GM12865 (cell line): ENCODE measurements at regions not wholly inside any gene's neighbourhood (a gene's known extent, or its start where the extent isn't known, plus 50 kb on each side); places are given as distances from the start of the nearest gene placed in this dataset.

Experiments used
- DNase-seq: peaks from one replicate; pipeline ENCODE4 v3.0.0; 2010; ENCODE audit warnings: low read depth
- H3K4me3 ChIP-seq: 2 replicates; pipeline ENCODE4 v1.5.1; 2011; ENCODE audit warnings: mild to moderate bottlenecking, low read depth, low read length, control low read depth
- TF ChIP-seq, protein P1 (sequence below): IDR thresholded peaks from 2 replicates; pipeline ENCODE4 v1.5.1; 2011; ENCODE audit warnings: low read length, control low read depth, low read depth, inconsistent platforms; ENCODE audit not compliant: insufficient read depth; ENCODE audit errors: missing control alignments

- no peak overlapping the region for H3K4me3 ChIP-seq
- DNase-seq, result no peak
- TF ChIP-seq, protein P1, sequence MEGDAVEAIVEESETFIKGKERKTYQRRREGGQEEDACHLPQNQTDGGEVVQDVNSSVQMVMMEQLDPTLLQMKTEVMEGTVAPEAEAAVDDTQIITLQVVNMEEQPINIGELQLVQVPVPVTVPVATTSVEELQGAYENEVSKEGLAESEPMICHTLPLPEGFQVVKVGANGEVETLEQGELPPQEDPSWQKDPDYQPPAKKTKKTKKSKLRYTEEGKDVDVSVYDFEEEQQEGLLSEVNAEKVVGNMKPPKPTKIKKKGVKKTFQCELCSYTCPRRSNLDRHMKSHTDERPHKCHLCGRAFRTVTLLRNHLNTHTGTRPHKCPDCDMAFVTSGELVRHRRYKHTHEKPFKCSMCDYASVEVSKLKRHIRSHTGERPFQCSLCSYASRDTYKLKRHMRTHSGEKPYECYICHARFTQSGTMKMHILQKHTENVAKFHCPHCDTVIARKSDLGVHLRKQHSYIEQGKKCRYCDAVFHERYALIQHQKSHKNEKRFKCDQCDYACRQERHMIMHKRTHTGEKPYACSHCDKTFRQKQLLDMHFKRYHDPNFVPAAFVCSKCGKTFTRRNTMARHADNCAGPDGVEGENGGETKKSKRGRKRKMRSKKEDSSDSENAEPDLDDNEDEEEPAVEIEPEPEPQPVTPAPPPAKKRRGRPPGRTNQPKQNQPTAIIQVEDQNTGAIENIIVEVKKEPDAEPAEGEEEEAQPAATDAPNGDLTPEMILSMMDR, result no peak
These were observed 459.4 kb upstream of the HNRNPA3 start for GRCh38 chr2:176753205-176753604.

DNA sequence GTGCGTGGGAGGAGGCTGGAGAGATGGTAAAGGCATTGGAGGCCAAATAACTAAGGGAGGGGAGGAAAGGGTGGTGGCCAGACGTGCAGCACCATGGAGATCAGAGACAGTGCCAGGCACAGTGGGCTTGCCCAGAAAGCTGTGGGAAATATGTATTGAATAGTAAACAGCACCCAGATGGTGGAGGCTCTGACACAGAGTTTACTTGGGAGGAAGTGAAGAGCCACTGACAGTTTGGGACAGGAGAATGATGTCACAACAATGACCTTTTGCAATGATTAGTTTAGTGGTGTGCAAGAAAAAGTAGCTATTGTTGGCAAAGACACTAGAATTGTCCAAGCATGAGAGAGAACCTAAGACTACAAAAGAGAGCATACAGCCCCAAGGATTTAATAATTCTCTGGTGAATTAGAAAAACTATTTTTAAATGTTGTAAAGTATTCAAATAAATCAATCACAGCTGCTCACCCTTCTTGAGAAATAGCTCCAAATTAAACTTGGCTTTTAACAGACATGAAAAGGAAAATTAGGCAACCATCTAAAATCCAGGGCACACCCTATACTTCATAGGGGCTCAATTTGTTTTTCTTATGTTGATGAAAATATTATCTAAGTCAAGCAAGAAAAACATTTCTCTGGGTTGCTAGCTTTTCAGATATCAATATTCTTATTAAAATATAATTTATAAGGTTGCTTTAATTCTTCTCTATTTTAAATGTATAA, 458.7 kb upstream of the HNRNPA3 start:
- H3K4me3 ChIP-seq, result no peak overlapping the region
- TF ChIP-seq, protein P1, result no peak
- no peak for DNase-seq

GRCh38 chr2:176755537-176756135, 457.0 kb upstream of the HNRNPA3 start:
- no peak overlapping the region for H3K4me3 ChIP-seq
- TF ChIP-seq, protein P1, result no peak
- DNase-seq, result no peak

DNA sequence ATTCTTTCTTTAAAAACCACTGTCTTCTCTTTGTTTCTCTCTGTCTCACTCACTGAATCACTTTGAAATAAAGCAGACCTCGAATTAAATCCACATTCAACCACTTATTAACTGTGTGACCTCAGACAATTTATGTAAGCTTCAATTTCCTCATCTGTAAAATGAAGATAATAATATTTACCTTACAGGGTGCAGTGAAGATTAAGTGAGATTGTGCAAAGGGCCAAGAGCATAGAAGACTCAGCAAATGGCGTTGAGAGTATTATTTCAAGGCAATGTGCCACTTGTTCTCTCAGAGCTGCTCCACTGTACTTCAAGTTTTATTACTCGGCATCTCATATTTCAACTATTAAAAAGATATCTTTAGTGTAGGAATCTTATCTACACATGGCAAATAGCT, 454.2 kb upstream of the HNRNPA3 start:
- no peak overlapping the region for H3K4me3 ChIP-seq
- TF ChIP-seq, protein P1, result no peak
- DNase-seq, result no peak

DNA sequence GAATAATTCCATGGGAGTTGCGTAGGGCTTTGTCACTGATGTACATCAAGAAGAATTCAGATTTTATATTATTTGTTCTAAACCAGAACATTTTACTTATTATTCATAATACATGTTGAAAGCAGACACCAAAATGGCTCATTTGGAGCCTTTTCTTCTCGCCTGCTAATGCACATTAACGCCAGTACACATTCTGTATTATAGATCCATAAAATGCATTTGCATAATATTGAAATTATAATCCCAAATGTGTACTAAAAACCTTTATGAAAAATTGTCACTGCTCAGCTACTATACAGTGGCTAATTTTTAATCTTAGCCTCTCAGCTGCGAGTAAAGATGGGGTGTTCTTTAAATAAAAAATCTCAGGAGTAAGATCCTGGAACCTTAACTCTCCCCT, 452.2 kb upstream of the HNRNPA3 start:
- TF ChIP-seq, protein P1, result no peak
- DNase-seq, result no peak
- no peak overlapping the region for H3K4me3 ChIP-seq

GRCh38 chr2:176763130-176763529, 449.5 kb upstream of the HNRNPA3 start:
- TF ChIP-seq, protein P1, result no peak
- no peak for DNase-seq
- H3K4me3 ChIP-seq, result no peak overlapping the region

DNA sequence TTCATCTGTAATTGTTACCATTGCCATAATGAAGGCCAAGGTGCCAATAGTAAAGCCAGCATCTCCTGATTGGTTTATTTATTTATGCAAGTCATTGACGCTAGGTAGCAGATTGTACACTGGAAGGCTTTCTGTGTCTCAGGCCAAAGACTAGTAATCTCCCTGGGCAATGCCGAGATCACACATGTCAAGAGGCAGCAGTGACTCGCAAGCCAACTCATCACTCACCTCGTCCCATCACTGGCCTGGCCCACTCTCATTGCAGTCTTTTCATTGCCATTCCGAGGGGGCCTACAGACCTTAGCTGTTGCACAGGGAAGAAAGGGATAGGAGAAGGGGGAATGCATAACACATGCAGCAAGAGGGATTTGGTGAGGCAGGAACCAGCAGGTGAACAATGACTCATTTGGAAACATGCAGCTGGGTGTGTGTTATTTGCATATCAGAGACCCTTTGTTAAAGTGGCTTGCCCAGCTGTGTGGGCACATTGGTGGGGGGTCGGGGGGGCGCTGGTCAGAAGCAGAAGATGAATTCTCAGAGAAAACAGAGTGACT, 448.7 kb upstream of the HNRNPA3 start:
- H3K4me3 ChIP-seq, result no peak overlapping the region
- peak; percentile 60 for DNase-seq
- TF ChIP-seq, protein P1, result no peak
